Body of pancreas (tissue), 4 donors: ENCODE measurements at regions not wholly inside any gene's neighbourhood (a gene's known extent, or its start where the extent isn't known, plus 50 kb on each side); places are given as distances from the start of the nearest gene placed in this dataset.

Experiments used
- ATAC-seq: fragments of 150-250 bp; one replicate; pipeline ENCODE4 v1.9.1; 2016
- DNase-seq, 4 donors: peaks; one replicate each; pipeline ENCODE4 v3.0.0-alpha.2; 2019
- H3K27ac ChIP-seq, 4 donors: fragments of 200-600 bp; sonication (generic); 1 replicate in 3 of 4; 2 replicates in 1 of 4; pipeline versions ENCODE4 v1.5.1 to v1.6.1; 2016 to 2019; ENCODE audit warnings: mild to moderate bottlenecking in 1 of 4, mixed read lengths in 1 of 4, moderate library complexity in 1 of 4
- H3K27me3 ChIP-seq, 2 donors: fragments of 200-600 bp; sonication (generic); one replicate each; pipeline ENCODE4 v1.6.0; 2016; ENCODE audit warnings: mild to moderate bottlenecking in 1 of 2
- H3K36me3 ChIP-seq, 2 donors: fragments of 200-600 bp; sonication (generic); replicated peaks in 1 of 2; 2 replicates each; pipeline ENCODE4 v1.5.1; 2016; ENCODE audit warnings: low read depth in 2 of 2; ENCODE audit not compliant: insufficient read depth in 1 of 2
- H3K4me1 ChIP-seq: fragments of 200-600 bp; sonication (generic); one replicate; pipeline ENCODE4 v1.6.0; 2016
- H3K4me3 ChIP-seq, 2 donors: fragments of 200-600 bp; sonication (generic); 1 replicate in 1 of 2; 2 replicates in 1 of 2; pipeline ENCODE4 v1.5.1; 2016 to 2019
- H3K9me3 ChIP-seq, 3 donors: fragments of 200-600 bp; sonication (generic); 1 replicate in 2 of 3; 2 replicates in 1 of 3; pipeline ENCODE4 v1.5.1; 2016
- CTCF ChIP-seq, 7 experiments: fragments of 450-650 bp in 4 of 7; fragments of 200-600 bp in 3 of 7; sonication (generic) in 3 of 7; IDR thresholded peaks; one replicate each; pipeline ENCODE4 v1.5.1; 2016 to 2019; ENCODE audit warnings: antibody characterized with exemption in 7 of 7
- POLR2A ChIP-seq, 3 donors: fragments of 450-650 bp; IDR thresholded peaks; one replicate each; pipeline ENCODE4 v1.6.1; 2016; ENCODE audit warnings: antibody characterized with exemption in 3 of 3, mild to moderate bottlenecking in 2 of 3
- WGBS, 2 donors: methylation state at CpG; one replicate each; pipeline ENCODE4 v1.1.5; 2017; 5-methylcytosine and 5-hydroxymethylcytosine counted together
- intact Hi-C: fragments of 100-400 bp; cut with DNase I; formaldehyde crosslinking; loops from one replicate; pipeline ENCODE4 v1.15.1; 2023

- TF ChIP-seq CTCF (IDR thresholded peaks at IDR 0.05) (no peak), POLR2A (IDR thresholded peaks at IDR 0.05) (no peak)
- Histone ChIP-seq H3K4me1 (no peaks in the 10 kb centered on the region), H3K36me3 (no peaks in the 10 kb centered on the region), H3K9me3 (no peaks in the 10 kb centered on the region), H3K27ac (no peak overlapping the region), H3K27me3 (no peaks in the 10 kb centered on the region), H3K4me3 (no peak overlapping the region)
- WGBS, 2 donors: 42 to 52% methylated on average over 2 of the region's 2 CpGs
- ATAC-seq: no peak
- intact Hi-C loops: no loop called here
- no peak for DNase-seq
These were observed 280.7 kb downstream of the ZNF621 start for GRCh38 chr3:40805456-40805855.

- Histone ChIP-seq H3K4me3 (no peak overlapping the region), H3K36me3 (no peaks in the 10 kb centered on the region), H3K9me3 (peaks cover 0 to 6% (median 0%) of the 10 kb centered on the region in 3 donors), H3K27ac (no peak overlapping the region), H3K27me3 (no peaks in the 10 kb centered on the region), H3K4me1 (no peaks in the 10 kb centered on the region)
- intact Hi-C loops: no loop called here
- ATAC-seq: no peak
- DNase-seq: no peak
- TF ChIP-seq POLR2A (IDR thresholded peaks at IDR 0.05): no peak
- no peak for TF ChIP-seq CTCF (IDR thresholded peaks at IDR 0.05)
These were observed 286.1 kb downstream of the ZNF621 start for GRCh38 chr3:40810813-40811212.

- TF ChIP-seq CTCF (IDR thresholded peaks at IDR 0.05) (no peak), POLR2A (IDR thresholded peaks at IDR 0.05) (no peak)
- H3K27me3 ChIP-seq: no peaks in the 10 kb centered on the region
- H3K4me3 ChIP-seq: no peak overlapping the region
- no peaks in the 10 kb centered on the region for H3K4me1 ChIP-seq
- intact Hi-C loops: no loop called here
- no peaks in the 10 kb centered on the region for H3K36me3 ChIP-seq
- H3K27ac ChIP-seq: no peak overlapping the region
- ATAC-seq (no peak), DNase-seq (no peak)
- no peaks in the 10 kb centered on the region for H3K9me3 ChIP-seq
These were observed 292.3 kb downstream of the ZNF621 start for GRCh38 chr3:40817017-40817416.

- TF ChIP-seq CTCF (IDR thresholded peaks at IDR 0.05) (no peak), POLR2A (IDR thresholded peaks at IDR 0.05) (no peak)
- Histone ChIP-seq H3K9me3 (no peaks in the 10 kb centered on the region), H3K4me3 (no peak overlapping the region), H3K36me3 (no peaks in the 10 kb centered on the region), H3K4me1 (no peaks in the 10 kb centered on the region), H3K27ac (no peak overlapping the region), H3K27me3 (no peaks in the 10 kb centered on the region)
- ATAC-seq (no peak), DNase-seq (no peak)
- intact Hi-C loops: no loop called here
- 71 to 83% methylated on average over 1 of the region's 1 CpG for WGBS, 2 donors
These were observed 296.6 kb downstream of the ZNF621 start for GRCh38 chr3:40821315-40821714.

- no peak overlapping the region for H3K4me3 ChIP-seq
- 80 to 85% methylated on average over 3 of the region's 3 CpGs for WGBS, 2 donors
- no peaks in the 10 kb centered on the region for H3K9me3 ChIP-seq
- no peaks in the 10 kb centered on the region for H3K36me3 ChIP-seq
- ATAC-seq (no peak), DNase-seq (no peak)
- TF ChIP-seq POLR2A (IDR thresholded peaks at IDR 0.05) (no peak), CTCF (IDR thresholded peaks at IDR 0.05) (no peak)
- H3K27ac ChIP-seq: no peak overlapping the region
- intact Hi-C loops: no loop called here
- no peaks in the 10 kb centered on the region for H3K4me1 ChIP-seq
- no peaks in the 10 kb centered on the region for H3K27me3 ChIP-seq
These were observed 302.5 kb downstream of the ZNF621 start for GRCh38 chr3:40827226-40827625.
